ENCODE measurements at regions not wholly inside any gene's neighbourhood (a gene's known extent, or its start where the extent isn't known, plus 50 kb on each side); places are given as distances from the start of the nearest gene placed in this dataset.
A peak's percentile ranks its signal among the peaks of the same experiment; 100 is the strongest.

GRCh38 chr3:117254985-117255384 is 545.4 kb downstream of the TUSC7 start:
- no peak for DNase-seq (ENCODE audit: low spot score)

GRCh38 chr3:117255736-117256135 is 546.2 kb downstream of the TUSC7 start:
- DNase-seq (ENCODE audit: low spot score) = no peak

GRCh38 chr3:117261983-117262421 is 552.4 kb downstream of the TUSC7 start:
- DNase-seq (ENCODE audit: low spot score) = no peak

GRCh38 chr3:117263270-117263669 is 553.7 kb downstream of the TUSC7 start:
- no peak for DNase-seq (ENCODE audit: low spot score)

- no peak for DNase-seq (ENCODE audit: low spot score)
Observed at GRCh38 chr3:117263745-117264144, 554.2 kb downstream of the TUSC7 start.

- DNase-seq (ENCODE audit: low spot score) = no peak
Observed at GRCh38 chr3:117264204-117264994, 554.8 kb downstream of the TUSC7 start.

- no peak for DNase-seq (ENCODE audit: low spot score)
Observed at GRCh38 chr3:117266806-117267205, 557.2 kb downstream of the TUSC7 start.

GRCh38 chr3:117268318-117268717 is 558.7 kb downstream of the TUSC7 start:
- DNase-seq (ENCODE audit: low spot score) = no peak

GRCh38 chr3:117272274-117272673 is 562.7 kb downstream of the TUSC7 start:
- DNase-seq (ENCODE audit: low spot score) = no peak

GRCh38 chr3:117272876-117273523 is 563.4 kb downstream of the TUSC7 start:
- DNase-seq (ENCODE audit: low spot score) = no peak

GRCh38 chr3:117277816-117278215 is 568.2 kb downstream of the TUSC7 start:
- DNase-seq (ENCODE audit: low spot score) = no peak

GRCh38 chr3:117278424-117279190 is 569.0 kb downstream of the TUSC7 start:
- DNase-seq (ENCODE audit: low spot score) = peak; percentile 22

- no peak for DNase-seq (ENCODE audit: low spot score)
Observed at GRCh38 chr3:117281371-117281770, 571.8 kb downstream of the TUSC7 start.

GRCh38 chr3:117282566-117282965 is 573.0 kb downstream of the TUSC7 start:
- no peak for DNase-seq (ENCODE audit: low spot score)

GRCh38 chr3:117285737-117286136 is 576.2 kb downstream of the TUSC7 start:
- no peak for DNase-seq (ENCODE audit: low spot score)

GRCh38 chr3:117286488-117286887 is 576.9 kb downstream of the TUSC7 start:
- no peak for DNase-seq (ENCODE audit: low spot score)

- no peak for DNase-seq (ENCODE audit: low spot score)
Observed at GRCh38 chr3:117287602-117288001, 578.0 kb downstream of the TUSC7 start.

GRCh38 chr3:117291476-117291875 is 581.9 kb downstream of the TUSC7 start:
- no peak for DNase-seq (ENCODE audit: low spot score)

- DNase-seq (ENCODE audit: low spot score) = no peak
Observed at GRCh38 chr3:117297065-117297464, 587.5 kb downstream of the TUSC7 start.

- no peak for DNase-seq (ENCODE audit: low spot score)
Observed at GRCh38 chr3:117297541-117297940, 588.0 kb downstream of the TUSC7 start.

- DNase-seq (ENCODE audit: low spot score) = no peak
Observed at GRCh38 chr3:117298273-117298672, 588.7 kb downstream of the TUSC7 start.

GRCh38 chr3:117302428-117302827 is 592.8 kb downstream of the TUSC7 start:
- no peak for DNase-seq (ENCODE audit: low spot score)

GRCh38 chr3:117303443-117303842 is 593.9 kb downstream of the TUSC7 start:
- no peak for DNase-seq (ENCODE audit: low spot score)
